Neural cell (in vitro differentiated cells): ENCODE measurements at regions not wholly inside any gene's neighbourhood (a gene's known extent, or its start where the extent isn't known, plus 50 kb on each side); places are given as distances from the start of the nearest gene placed in this dataset.
"Not testable (repeated sequence)": the region's sequence is repeated elsewhere in the genome, so short reads cannot be mapped to it uniquely, and the experiment has no call there.

Experiments
- H2AFZ ChIP-seq: fragments of 200-600, 300-800 bp; sonication (generic), shearing (Covaris generic); 2 replicates; pipeline ENCODE4 v1.6.0; 2014; ENCODE audit warnings: low read depth, mild to moderate bottlenecking, antibody characterized with exemption, low read length, moderate library complexity
- H3F3A ChIP-seq: fragments of 200-600 bp; shearing (Covaris generic); 2 replicates; pipeline ENCODE4 v1.6.1; 2016; ENCODE audit warnings: mild to moderate bottlenecking, moderate library complexity, mixed read lengths, antibody characterized with exemption, low read length; ENCODE audit not compliant: insufficient read depth, poor library complexity, severe bottlenecking
- H3K27ac ChIP-seq: fragments of 200-600, 300-800 bp; sonication (generic), shearing (Covaris generic); 2 replicates; pipeline ENCODE4 v1.5.1; 2014; ENCODE audit warnings: mild to moderate bottlenecking, low read length, moderate library complexity
- H3K27me3 ChIP-seq: fragments of 300-800, 200-600 bp; sonication (generic), shearing (Covaris generic); 2 replicates; pipeline ENCODE4 v1.6.0; 2014; ENCODE audit warnings: mild to moderate bottlenecking, low read depth, low read length, moderate library complexity; ENCODE audit not compliant: insufficient read depth
- H3K36me3 ChIP-seq: fragments of 300-800, 200-600 bp; sonication (generic), shearing (Covaris generic); 2 replicates; pipeline ENCODE4 v1.5.1; 2014; ENCODE audit warnings: mild to moderate bottlenecking, antibody characterized with exemption, low read length, moderate library complexity; ENCODE audit not compliant: insufficient read depth
- H3K4me2 ChIP-seq: fragments of 300-800, 200-600 bp; sonication (generic), shearing (Covaris generic); 2 replicates; pipeline ENCODE4 v1.6.0; 2014; ENCODE audit warnings: mild to moderate bottlenecking, low read length
- H3K4me3 ChIP-seq: fragments of 300-800, 200-600 bp; sonication (generic), shearing (Covaris generic); 2 replicates; pipeline ENCODE4 v1.5.1; 2014; ENCODE audit warnings: mild to moderate bottlenecking, low read length, moderate library complexity
- H3K79me2 ChIP-seq: fragments of 200-600 bp; shearing (Covaris generic); replicated peaks from 2 replicates; pipeline ENCODE4 v1.6.0; 2014; ENCODE audit warnings: mild to moderate bottlenecking, low read length, moderate library complexity; ENCODE audit not compliant: insufficient read depth
- H3K9ac ChIP-seq: fragments of 300-800, 200-600 bp; sonication (generic), shearing (Covaris generic); 2 replicates; pipeline ENCODE4 v1.6.1; 2016; ENCODE audit warnings: mild to moderate bottlenecking, low read length, mixed read lengths
- H3K9me2 ChIP-seq: fragments of 200-600 bp; shearing (Covaris generic); 2 replicates; pipeline ENCODE4 v1.6.1; 2016; ENCODE audit warnings: mild to moderate bottlenecking, low read length, mixed read lengths; ENCODE audit not compliant: insufficient read depth
- H3K9me3 ChIP-seq: fragments of 200-600, 300-800 bp; sonication (generic), shearing (Covaris generic); 2 replicates; pipeline ENCODE4 v1.6.1; 2016; ENCODE audit warnings: mild to moderate bottlenecking, mixed run types, low read length, moderate library complexity, mixed read lengths
- H4K20me1 ChIP-seq: fragments of 200-600 bp; shearing (Covaris generic); 2 replicates; pipeline ENCODE4 v1.6.1; 2016; ENCODE audit warnings: mild to moderate bottlenecking, mixed run types; ENCODE audit not compliant: insufficient read depth
- CTCF ChIP-seq: fragments of 450-650 bp; IDR thresholded peaks from 2 replicates; pipeline ENCODE4 v1.5.1; 2014; ENCODE audit warnings: antibody characterized with exemption, mild to moderate bottlenecking, moderate library complexity; ENCODE audit not compliant: poor library complexity, severe bottlenecking
- EP300 ChIP-seq: fragments of 450-650 bp; conservative IDR thresholded peaks from 2 replicates; pipeline ENCODE4 v1.6.1; 2014; ENCODE audit warnings: antibody characterized with exemption, mild to moderate bottlenecking, moderate library complexity; ENCODE audit not compliant: poor library complexity, severe bottlenecking
- EZH2 ChIP-seq: fragments of 200-600, 300-800 bp; shearing (Covaris generic), sonication (generic); IDR thresholded peaks from 2 replicates; pipeline ENCODE4 v1.6.1; 2014; ENCODE audit warnings: antibody characterized with exemption, low read length, borderline replicate concordance, mild to moderate bottlenecking; ENCODE audit not compliant: insufficient read depth, poor library complexity, severe bottlenecking
- MXI1 ChIP-seq: fragments of 450-650 bp; conservative IDR thresholded peaks from 2 replicates; pipeline ENCODE4 v1.6.1; 2014; ENCODE audit warnings: antibody characterized with exemption, mild to moderate bottlenecking; ENCODE audit not compliant: poor library complexity, severe bottlenecking
- POLR2AphosphoS5 ChIP-seq: IDR thresholded peaks from 2 replicates; pipeline ENCODE4 v1.6.1; 2012
- RAD21 ChIP-seq: fragments of 450-650 bp; conservative IDR thresholded peaks from 2 replicates; pipeline ENCODE4 v1.6.1; 2014; ENCODE audit warnings: antibody characterized with exemption, mild to moderate bottlenecking, moderate library complexity
- REST ChIP-seq: IDR thresholded peaks from 2 replicates; pipeline ENCODE4 v1.6.1; 2012; ENCODE audit warnings: borderline replicate concordance
- SMC3 ChIP-seq: fragments of 450-650 bp; conservative IDR thresholded peaks from 2 replicates; pipeline ENCODE4 v1.6.1; 2014; ENCODE audit warnings: antibody characterized with exemption, mild to moderate bottlenecking, moderate library complexity; ENCODE audit not compliant: poor library complexity
- TAF1 ChIP-seq: IDR thresholded peaks from 2 replicates; pipeline ENCODE4 v1.6.1; 2012; ENCODE audit warnings: low read depth

GRCh38 chr6:37089783-37090182 is 80.2 kb upstream of the PIM1 start:
- H2AFZ ChIP-seq = no peak overlapping the region
- no peaks in the 10 kb centered on the region for H3K9me2 ChIP-seq
- no peaks in the 10 kb centered on the region for H3K9me3 ChIP-seq
- no peaks in the 10 kb centered on the region for H3K27me3 ChIP-seq
- TF ChIP-seq EZH2 (no peak), RAD21 (no peak), POLR2AphosphoS5 (no peak), REST (no peak), CTCF (no peak), MXI1 (no peak), EP300 (no peak), SMC3 (no peak), TAF1 (no peak)
- no peak overlapping the region for H3K4me2 ChIP-seq
- no peaks in the 10 kb centered on the region for H3K36me3 ChIP-seq
- H3K4me3 ChIP-seq = no peak overlapping the region
- no peak overlapping the region for H3K27ac ChIP-seq
- no peaks in the 10 kb centered on the region for H4K20me1 ChIP-seq
- no peaks in the 10 kb centered on the region for H3F3A ChIP-seq
- no peak overlapping the region for H3K9ac ChIP-seq
- no peaks in the 10 kb centered on the region for H3K79me2 ChIP-seq

- not testable (repeated sequence) for H2AFZ ChIP-seq, H3K27me3 ChIP-seq, H3F3A ChIP-seq, H4K20me1 ChIP-seq, H3K4me3 ChIP-seq, H3K9ac ChIP-seq, H3K79me2 ChIP-seq, H3K9me2 ChIP-seq, H3K36me3 ChIP-seq, H3K4me2 ChIP-seq, H3K9me3 ChIP-seq, H3K27ac ChIP-seq
Observed at GRCh38 chr6:37091104-37091503, 78.8 kb upstream of the PIM1 start.

GRCh38 chr6:37091586-37091985 is 78.4 kb upstream of the PIM1 start:
- not testable (repeated sequence) for H4K20me1 ChIP-seq, H3K4me2 ChIP-seq, H3K36me3 ChIP-seq, H3F3A ChIP-seq, H3K9me3 ChIP-seq, H3K27ac ChIP-seq, H2AFZ ChIP-seq, H3K4me3 ChIP-seq, H3K27me3 ChIP-seq, H3K9me2 ChIP-seq, H3K79me2 ChIP-seq, H3K9ac ChIP-seq
